Gastroesophageal sphincter (tissue), 4 donors: ENCODE measurements at regions not wholly inside any gene's neighbourhood (a gene's known extent, or its start where the extent isn't known, plus 50 kb on each side); places are given as distances from the start of the nearest gene placed in this dataset.
"Not testable (repeated sequence)": the region's sequence is repeated elsewhere in the genome, so short reads cannot be mapped to it uniquely, and the experiment has no call there.

Source experiments
- ATAC-seq: fragments of 150-250 bp; one replicate; pipeline ENCODE4 v1.9.1; 2016; ENCODE audit warnings: mild to moderate bottlenecking, moderate library complexity
- H3K27ac ChIP-seq, 4 donors: fragments of 200-600 bp; sonication (generic) in 3 of 4; 1 replicate in 3 of 4; 2 replicates in 1 of 4; pipeline ENCODE4 v1.5.1; 2016 to 2019
- H3K27me3 ChIP-seq: fragments of 200-600 bp; sonication (generic); one replicate; pipeline ENCODE4 v1.5.1; 2019
- H3K36me3 ChIP-seq, 2 donors: fragments of 200-600 bp; sonication (generic); one replicate each; pipeline ENCODE4 v1.5.1; 2019; ENCODE audit warnings: control low read depth in 1 of 2
- H3K4me1 ChIP-seq, 3 donors: fragments of 200-600 bp; sonication (generic); 1 replicate in 2 of 3; 2 replicates in 1 of 3; pipeline ENCODE4 v1.5.1; 2016 to 2019; ENCODE audit warnings: control low read depth in 2 of 3
- H3K4me3 ChIP-seq, 2 donors: fragments of 200-600 bp; sonication (generic); one replicate each; pipeline ENCODE4 v1.5.1; 2019; ENCODE audit warnings: mild to moderate bottlenecking in 1 of 2, moderate library complexity in 1 of 2
- H3K9me3 ChIP-seq, 3 donors: fragments of 200-600 bp; sonication (generic); one replicate each; pipeline ENCODE4 v1.5.1; 2017 to 2019; ENCODE audit warnings: control low read depth in 2 of 3
- CTCF ChIP-seq, 4 experiments: fragments of 200-600 bp in 2 of 4; fragments of 450-650 bp in 2 of 4; sonication (generic) in 1 of 4; IDR thresholded peaks; one replicate each; pipeline ENCODE4 v1.5.1; 2017 to 2019; ENCODE audit warnings: antibody characterized with exemption in 4 of 4, mild to moderate bottlenecking in 2 of 4, moderate library complexity in 2 of 4
- EP300 ChIP-seq: sonication (generic); formaldehyde crosslinking; IDR thresholded peaks from one replicate; pipeline ENCODE4 v1.6.1; 2017; ENCODE audit warnings: antibody characterized with exemption, mild to moderate bottlenecking
- POLR2A ChIP-seq, 2 donors: fragments of 450-650 bp; IDR thresholded peaks; one replicate each; pipeline ENCODE4 v1.6.1; 2017; ENCODE audit warnings: antibody characterized with exemption in 2 of 2, mild to moderate bottlenecking in 2 of 2, moderate library complexity in 1 of 2
- POLR2AphosphoS5 ChIP-seq: sonication (generic); formaldehyde crosslinking; IDR thresholded peaks from one replicate; pipeline ENCODE4 v1.6.1; 2017; ENCODE audit warnings: antibody characterized with exemption
- WGBS, 2 donors: methylation state at CpG; one replicate each; pipeline ENCODE4 v1.1.5; 2018; ENCODE audit warnings: low coverage in 1 of 2; 5-methylcytosine and 5-hydroxymethylcytosine counted together

- ATAC-seq, result no peak
- no peak for TF ChIP-seq POLR2A (IDR thresholded peaks at IDR 0.05)
- TF ChIP-seq POLR2AphosphoS5, result no peak
- Histone ChIP-seq H3K36me3 (no peaks in the 10 kb centered on the region), H3K4me3 (no peak overlapping the region), H3K9me3 (no peaks in the 10 kb centered on the region), H3K27ac (no peak overlapping the region), H3K4me1 (no peaks in the 10 kb centered on the region), H3K27me3 (no peaks in the 10 kb centered on the region)
- 68% methylated on average over 7 of the region's 7 CpGs; no CpG with 5 or more reads in 1 of the 2 donors for WGBS, 2 donors
Measured at GRCh38 chr15:85281293-85281882, 99.0 kb upstream of the AKAP13 start.

DNA sequence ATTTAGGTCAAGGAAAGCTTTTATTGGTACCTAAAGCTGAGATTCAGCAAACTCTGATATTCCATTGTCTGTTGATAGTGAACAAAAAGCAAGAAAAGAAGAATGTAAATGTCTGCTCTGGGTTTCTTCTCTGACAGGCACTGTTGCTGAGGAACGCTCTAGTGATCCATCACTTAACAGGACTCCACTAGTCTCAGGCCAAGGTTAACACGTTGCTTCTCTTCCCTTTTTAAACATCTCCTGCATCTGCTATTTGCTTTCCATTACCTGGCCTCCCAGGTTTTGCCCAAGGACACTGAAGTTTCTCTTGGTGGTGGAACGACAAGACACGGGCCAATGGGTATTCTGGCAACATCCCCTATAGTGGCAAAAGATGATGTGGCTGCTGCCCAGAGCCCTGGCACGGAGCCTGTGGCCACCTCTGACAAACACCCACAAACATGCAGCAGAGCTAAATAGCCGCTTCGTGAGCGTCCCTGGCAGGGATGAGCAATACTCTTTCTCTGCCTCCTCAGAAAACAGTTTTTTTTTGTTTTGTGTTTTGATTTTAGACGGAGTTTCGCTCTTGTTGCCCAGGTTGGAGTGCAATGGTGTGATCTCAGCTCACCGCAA is 97.8 kb upstream of the AKAP13 start:
- Histone ChIP-seq H3K27ac (no peak overlapping the region), H3K4me3 (no peak overlapping the region), H3K36me3 (no peaks in the 10 kb centered on the region), H3K9me3 (no peaks in the 10 kb centered on the region), H3K27me3 (no peaks in the 10 kb centered on the region), H3K4me1 (no peaks in the 10 kb centered on the region)
- no peak for ATAC-seq
- whole genome bisulfite sequencing, 2 donors, result 28 to 50% methylated on average over 2 to 10 of the region's 11 CpGs
- TF ChIP-seq CTCF (IDR thresholded peaks at IDR 0.05) (no peak), EP300 (no peak), POLR2AphosphoS5 (no peak), POLR2A (IDR thresholded peaks at IDR 0.05) (no peak)

DNA sequence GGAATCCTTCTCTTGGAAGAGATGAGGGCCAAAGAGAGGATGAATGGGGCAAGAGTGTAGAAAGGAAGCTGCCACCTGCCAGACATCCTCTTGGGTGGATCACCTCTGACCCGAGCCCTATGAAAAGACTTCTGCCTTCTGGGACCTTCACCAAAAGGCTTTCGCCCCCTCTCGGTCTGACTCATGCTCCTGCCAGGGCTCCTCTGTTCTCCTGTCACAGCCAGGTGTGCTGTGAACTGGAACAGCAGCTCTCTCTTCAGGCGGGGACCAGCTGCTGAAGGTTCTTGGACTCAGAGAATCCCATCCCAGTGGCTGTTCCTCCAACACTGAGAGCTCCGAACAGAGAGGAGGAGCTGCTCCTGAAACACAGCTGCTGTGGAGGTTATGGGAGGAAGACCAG is 96.6 kb upstream of the AKAP13 start:
- not testable (repeated sequence) for ATAC-seq, H3K27me3 ChIP-seq, H3K9me3 ChIP-seq, H3K4me3 ChIP-seq, H3K36me3 ChIP-seq, H3K27ac ChIP-seq, H3K4me1 ChIP-seq
- WGBS, 2 donors, result no CpG with 5 or more reads among the region's 5 CpGs

DNA sequence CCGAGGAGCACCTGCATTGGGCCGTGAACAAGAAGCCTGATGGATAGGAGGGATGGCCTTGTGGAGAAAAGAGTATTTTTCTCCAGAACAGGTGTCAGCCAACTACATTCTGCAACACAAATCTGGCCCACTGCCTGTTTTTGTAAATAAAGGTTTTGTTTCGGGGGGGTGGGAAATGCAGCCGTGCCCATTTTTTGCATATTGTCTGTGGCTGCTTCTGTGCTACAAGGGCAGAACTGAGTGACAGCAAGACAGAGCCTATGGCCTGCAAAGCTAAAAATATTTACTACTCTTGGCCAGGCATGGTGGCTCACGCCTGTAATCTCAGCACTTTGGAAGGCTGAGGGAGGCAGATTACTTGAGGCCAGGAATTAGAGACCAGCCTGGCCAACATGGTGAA is 95.9 kb upstream of the AKAP13 start:
- H3K27me3 ChIP-seq, result no peaks in the 10 kb centered on the region
- no peak for ATAC-seq
- 72 to 91% methylated on average over 4 of the region's 5 CpGs for WGBS, 2 donors
- H3K9me3 ChIP-seq, result no peaks in the 10 kb centered on the region
- peaks cover 0 to under 1% (median 0%) of the 10 kb centered on the region in 3 donors for H3K4me1 ChIP-seq
- H3K36me3 ChIP-seq, result no peaks in the 10 kb centered on the region
- H3K27ac ChIP-seq, result no peak overlapping the region
- H3K4me3 ChIP-seq, result no peak overlapping the region
- TF ChIP-seq EP300 (no peak), POLR2AphosphoS5 (no peak), CTCF (IDR thresholded peaks at IDR 0.05) (no peak)

GRCh38 chr15:85289677-85290365 is 90.6 kb upstream of the AKAP13 start:
- no peak for ATAC-seq
- 18 to 40% methylated on average over 3 of the region's 6 CpGs for WGBS, 2 donors
- TF ChIP-seq POLR2AphosphoS5 (peak; percentile 10), POLR2A (IDR thresholded peaks at IDR 0.05) (no peak), CTCF (IDR thresholded peaks at IDR 0.05) (peak; percentile 18 to 47 (median 42))
- Histone ChIP-seq H3K4me1 (peaks cover 0 to 5% (median 0%) of the 10 kb centered on the region in 3 donors), H3K9me3 (no peaks in the 10 kb centered on the region), H3K36me3 (no peaks in the 10 kb centered on the region), H3K27me3 (peaks cover 11% of the 10 kb centered on the region), H3K4me3 (no peak overlapping the region), H3K27ac (no peak overlapping the region)

- not testable (repeated sequence) for H3K36me3 ChIP-seq, H3K27ac ChIP-seq, H3K4me3 ChIP-seq, H3K9me3 ChIP-seq, ATAC-seq
- H3K27me3 ChIP-seq, result peaks cover 11% of the 10 kb centered on the region
- 98 to 100% methylated on average over 2 to 5 of the region's 5 CpGs for WGBS, 2 donors
- H3K4me1 ChIP-seq, result peaks cover 0 to 17% (median 0%) of the 10 kb centered on the region in 3 donors
Measured at GRCh38 chr15:85292583-85292982, 87.8 kb upstream of the AKAP13 start.
